GM19193 (cell line): ENCODE measurements at regions not wholly inside any gene's neighbourhood (a gene's known extent, or its start where the extent isn't known, plus 50 kb on each side); places are given as distances from the start of the nearest gene placed in this dataset.

Experiments
- POLR2A ChIP-seq: IDR thresholded peaks from 4 replicates; pipeline ENCODE4 v1.6.1; 2011; ENCODE audit not compliant: insufficient read depth, insufficient read length; ENCODE audit errors: extremely low read depth

GRCh38 chr9:36781533-36781932 is 208.8 kb downstream of the MELK start:
- TF ChIP-seq POLR2A = no peak
